Progenitor cell of endocrine pancreas (in vitro differentiated cells): ENCODE measurements at regions not wholly inside any gene's neighbourhood (a gene's known extent, or its start where the extent isn't known, plus 50 kb on each side); places are given as distances from the start of the nearest gene placed in this dataset.

ENCODE experiments used
- DNase-seq: peaks from one replicate; pipeline ENCODE4 v3.0.0; 2021; ENCODE audit warnings: low spot score; ENCODE audit not compliant: unreplicated experiment
- H3K27ac Mint-ChIP-seq: 2 replicates; pipeline ENCODE4 v1.8.0; 2021; ENCODE audit warnings: mild to moderate bottlenecking, moderate library complexity, mixed read lengths
- H3K27me3 Mint-ChIP-seq: 2 replicates; pipeline ENCODE4 v1.8.0; 2021; ENCODE audit warnings: mixed read lengths
- H3K36me3 Mint-ChIP-seq: 2 replicates; pipeline ENCODE4 v1.8.0; 2022; ENCODE audit warnings: mixed read lengths; ENCODE audit not compliant: insufficient read depth
- H3K4me1 Mint-ChIP-seq: 2 replicates; pipeline ENCODE4 v1.8.0; 2021; ENCODE audit warnings: low read depth, mixed read lengths
- H3K4me3 Mint-ChIP-seq: 2 replicates; pipeline ENCODE4 v1.8.0; 2021; ENCODE audit warnings: low read depth, mild to moderate bottlenecking, moderate library complexity, mixed read lengths
- H3K9me3 Mint-ChIP-seq: 2 replicates; pipeline ENCODE4 v1.8.0; 2021; ENCODE audit warnings: low read depth, mixed read lengths
- CTCF ChIP-seq: fragments of 200-600 bp; sonication (generic); IDR thresholded peaks from one replicate; pipeline ENCODE4 v1.5.0; 2021; ENCODE audit warnings: antibody characterized with exemption, mild to moderate bottlenecking; ENCODE audit not compliant: unreplicated experiment

- Mint-ChIP-seq H3K27me3 (no peaks in the 10 kb centered on the region), H3K27ac (no peak overlapping the region), H3K4me3 (no peak overlapping the region), H3K4me1 (peaks cover 3% of the 10 kb centered on the region), H3K9me3 (peaks cover 26% of the 10 kb centered on the region), H3K36me3 (no peaks in the 10 kb centered on the region)
- TF ChIP-seq CTCF: no peak
- no peak for DNase-seq
Measured at GRCh38 chr2:88810488-88810887, 119.0 kb downstream of the RPIA start.

DNA sequence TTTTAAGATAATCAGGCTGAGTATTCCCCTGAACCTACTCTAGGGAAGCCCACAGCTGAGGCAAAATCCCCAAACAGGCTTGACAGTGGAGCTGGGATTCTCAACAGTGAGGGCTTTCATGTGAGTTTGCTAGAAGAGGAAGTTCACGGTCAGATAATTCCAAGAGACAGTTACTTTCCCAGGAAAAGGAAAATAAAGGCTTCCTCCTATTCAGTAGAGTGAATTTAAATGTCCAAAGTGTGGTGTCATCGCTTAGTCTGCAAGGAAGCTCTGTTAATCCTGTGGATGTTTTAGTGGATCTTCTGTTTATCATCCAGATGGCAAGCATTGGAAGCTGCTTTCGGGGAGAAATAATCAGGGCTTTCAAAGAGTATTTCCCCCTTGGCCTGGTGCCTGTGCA is 119.8 kb downstream of the RPIA start:
- no peak overlapping the region for H3K27ac Mint-ChIP-seq
- H3K36me3 Mint-ChIP-seq: no peaks in the 10 kb centered on the region
- H3K4me1 Mint-ChIP-seq: peaks cover 3% of the 10 kb centered on the region
- TF ChIP-seq CTCF: no peak
- H3K4me3 Mint-ChIP-seq: no peak overlapping the region
- no peaks in the 10 kb centered on the region for H3K27me3 Mint-ChIP-seq
- H3K9me3 Mint-ChIP-seq: peaks cover 31% of the 10 kb centered on the region
- DNase-seq: no peak

DNA sequence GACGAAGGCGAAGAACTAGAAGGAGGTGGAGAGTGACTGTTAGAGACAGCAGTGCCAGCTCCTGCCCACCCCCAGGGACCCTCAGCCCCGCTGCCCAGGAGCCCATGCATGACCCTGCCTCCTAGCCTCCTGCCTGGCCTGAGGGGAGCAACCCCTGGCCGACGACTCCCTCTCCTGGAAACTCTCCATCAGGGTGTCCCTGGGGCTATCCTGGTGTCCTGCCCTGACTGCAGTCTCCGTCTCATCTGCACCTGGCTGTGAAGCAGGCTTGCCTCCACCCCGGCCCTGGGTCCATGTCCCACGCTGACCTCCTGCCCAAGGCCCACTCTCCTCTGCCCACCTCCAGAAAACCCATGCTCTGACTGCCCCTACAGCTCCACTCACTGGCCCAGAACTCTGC is 120.2 kb downstream of the RPIA start:
- H3K4me3 Mint-ChIP-seq: no peak overlapping the region
- H3K4me1 Mint-ChIP-seq: peaks cover 3% of the 10 kb centered on the region
- H3K36me3 Mint-ChIP-seq: no peaks in the 10 kb centered on the region
- no peak for DNase-seq
- H3K27me3 Mint-ChIP-seq: no peaks in the 10 kb centered on the region
- H3K27ac Mint-ChIP-seq: no peak overlapping the region
- TF ChIP-seq CTCF: no peak
- H3K9me3 Mint-ChIP-seq: peaks cover 36% of the 10 kb centered on the region

DNA sequence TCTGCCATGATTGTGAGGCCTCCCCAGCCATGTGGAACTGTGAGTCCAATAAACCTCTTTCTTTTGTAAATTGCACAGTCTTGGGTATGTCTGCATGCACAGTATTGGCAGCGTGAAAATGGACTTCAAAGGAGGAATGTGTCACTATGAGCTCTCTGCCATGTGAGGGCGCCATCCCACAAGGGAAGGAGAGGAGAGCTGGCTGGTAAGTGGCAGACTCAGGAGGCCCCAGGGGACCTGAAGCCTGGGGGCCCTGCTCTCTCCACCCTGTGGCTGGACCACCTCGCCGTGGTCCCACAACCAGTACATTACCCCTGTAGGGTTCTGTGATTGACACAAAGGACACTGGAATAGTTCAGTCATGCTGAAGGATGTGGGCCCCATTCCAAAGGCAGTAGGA is 122.1 kb downstream of the RPIA start:
- Mint-ChIP-seq H3K27me3 (no peaks in the 10 kb centered on the region), H3K4me3 (no peak overlapping the region), H3K4me1 (peaks cover 3% of the 10 kb centered on the region), H3K27ac (no peak overlapping the region), H3K9me3 (peaks cover 47% of the 10 kb centered on the region), H3K36me3 (no peaks in the 10 kb centered on the region)
- TF ChIP-seq CTCF: no peak
- no peak for DNase-seq

DNA sequence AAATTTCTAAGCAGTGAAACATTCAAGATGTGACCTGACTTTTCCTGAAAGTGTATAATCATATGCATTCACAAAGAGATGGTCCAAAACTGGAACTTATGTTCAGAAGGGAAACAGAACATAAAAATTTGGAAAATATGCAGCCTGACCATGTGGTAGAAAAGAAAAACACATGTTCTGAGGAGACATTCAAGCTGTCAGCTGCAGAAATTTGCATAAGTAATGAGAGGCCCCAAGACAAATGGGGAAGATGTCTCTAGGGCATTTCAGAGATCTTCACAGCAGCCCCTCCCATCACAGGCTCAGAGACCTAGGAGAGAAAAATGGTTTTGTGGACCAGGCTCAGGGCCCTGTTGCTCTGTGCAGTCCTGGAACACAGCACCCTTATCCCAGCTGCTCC is 123.8 kb downstream of the RPIA start:
- Mint-ChIP-seq H3K9me3 (peaks cover 47% of the 10 kb centered on the region), H3K27ac (no peak overlapping the region)

More for the DNA sequence above, 123.8 kb downstream of the RPIA start:
- Mint-ChIP-seq H3K36me3 (no peaks in the 10 kb centered on the region), H3K4me1 (no peaks in the 10 kb centered on the region), H3K4me3 (no peak overlapping the region), H3K27me3 (no peaks in the 10 kb centered on the region)
- DNase-seq: no peak
- no peak for TF ChIP-seq CTCF
